H9 (cell line): ENCODE measurements at regions not wholly inside any gene's neighbourhood (a gene's known extent, or its start where the extent isn't known, plus 50 kb on each side); places are given as distances from the start of the nearest gene placed in this dataset.

Experiments
- DNase-seq: peaks from one replicate; pipeline ENCODE4 v3.0.0-alpha.2; 2017
- H2AFZ ChIP-seq: one replicate; pipeline ENCODE4 v1.6.1; 2013; ENCODE audit warnings: mild to moderate bottlenecking, low read length, control low read depth, moderate library complexity
- H2AK5ac ChIP-seq: 2 replicates; pipeline ENCODE4 v1.6.1; 2013; ENCODE audit warnings: low read length, control low read depth, mixed read lengths; ENCODE audit not compliant: insufficient read length
- H2BK120ac ChIP-seq: one replicate; pipeline ENCODE4 v1.6.1; 2013; ENCODE audit warnings: low read depth, mild to moderate bottlenecking, low read length, control low read depth, inconsistent platforms; ENCODE audit not compliant: poor library complexity, severe bottlenecking
- H2BK12ac ChIP-seq: 2 replicates; pipeline ENCODE4 v1.6.1; 2013; ENCODE audit warnings: low read length, control low read depth, mixed read lengths, low read depth; ENCODE audit not compliant: insufficient read length
- H2BK15ac ChIP-seq: 2 replicates; pipeline ENCODE4 v1.6.1; 2013; ENCODE audit warnings: low read depth, low read length, control low read depth
- H2BK20ac ChIP-seq: one replicate; pipeline ENCODE4 v1.6.1; 2013; ENCODE audit warnings: low read depth, mild to moderate bottlenecking, low read length, control low read depth, inconsistent platforms; ENCODE audit not compliant: poor library complexity, severe bottlenecking
- H2BK5ac ChIP-seq: 2 replicates; pipeline ENCODE4 v1.6.1; 2013; ENCODE audit warnings: low read length, control low read depth, mixed read lengths; ENCODE audit not compliant: insufficient read length
- H3K14ac ChIP-seq: 2 replicates; pipeline ENCODE4 v1.6.1; 2013; ENCODE audit warnings: low read length, control low read depth; ENCODE audit not compliant: insufficient read depth
- H3K18ac ChIP-seq: 2 replicates; pipeline ENCODE4 v1.6.1; 2013; ENCODE audit warnings: low read depth, mild to moderate bottlenecking, mixed read lengths, low read length, control low read depth; ENCODE audit not compliant: insufficient read length
- H3K23ac ChIP-seq: 2 replicates; pipeline ENCODE4 v1.6.1; 2013; ENCODE audit warnings: low read length, control low read depth, mixed read lengths, low read depth; ENCODE audit not compliant: insufficient read length
- H3K23me2 ChIP-seq: 2 replicates; pipeline ENCODE4 v1.6.1; 2013; ENCODE audit warnings: low read depth, mild to moderate bottlenecking, mixed read lengths, low read length, control low read depth; ENCODE audit not compliant: insufficient read length, poor library complexity, severe bottlenecking
- H3K27ac ChIP-seq: 2 replicates; pipeline ENCODE4 v1.5.1; 2013; ENCODE audit warnings: low read length, control low read depth, mixed read lengths, low read depth; ENCODE audit not compliant: insufficient read length
- H3K27me3 ChIP-seq: 2 replicates; pipeline ENCODE4 v1.6.1; 2013; ENCODE audit warnings: low read length, control low read depth, inconsistent platforms; ENCODE audit not compliant: insufficient read depth
- H3K4ac ChIP-seq: 2 replicates; pipeline ENCODE4 v1.6.1; 2013; ENCODE audit warnings: low read depth, mild to moderate bottlenecking, control low read depth, inconsistent platforms, low read length, moderate library complexity
- H3K4me1 ChIP-seq: 2 replicates; pipeline ENCODE4 v1.6.1; 2013; ENCODE audit warnings: low read length, control low read depth, inconsistent platforms; ENCODE audit not compliant: insufficient read depth
- H3K4me2 ChIP-seq: 2 replicates; pipeline ENCODE4 v1.6.1; 2013; ENCODE audit warnings: low read length, control low read depth, mixed read lengths; ENCODE audit not compliant: insufficient read length, insufficient read depth
- H3K56ac ChIP-seq: 2 replicates; pipeline ENCODE4 v1.6.1; 2013; ENCODE audit warnings: low read depth, mild to moderate bottlenecking, mixed read lengths, low read length, control low read depth; ENCODE audit not compliant: insufficient read length
- H3K79me1 ChIP-seq: 2 replicates; pipeline ENCODE4 v1.6.1; 2013; ENCODE audit warnings: low read depth, mild to moderate bottlenecking, moderate library complexity, low read length, control low read depth, inconsistent platforms; ENCODE audit not compliant: insufficient read depth, poor library complexity, severe bottlenecking
- H3K79me2 ChIP-seq: 2 replicates; pipeline ENCODE4 v1.6.1; 2013; ENCODE audit warnings: low read length, control low read depth, inconsistent platforms; ENCODE audit not compliant: insufficient read depth
- H3K9ac ChIP-seq: 2 replicates; pipeline ENCODE4 v1.6.1; 2013; ENCODE audit warnings: low read length, control low read depth, mixed read lengths; ENCODE audit not compliant: insufficient read length; ENCODE audit errors: extremely low read depth
- H3K9me3 ChIP-seq: one replicate; pipeline ENCODE4 v1.6.1; 2013; ENCODE audit warnings: low read depth, low read length, inconsistent platforms; ENCODE audit not compliant: control insufficient read depth
- H3T11ph ChIP-seq: one replicate; pipeline ENCODE4 v1.6.1; 2013; ENCODE audit warnings: mild to moderate bottlenecking, low read length, control low read depth, inconsistent platforms
- H4K20me1 ChIP-seq: one replicate; pipeline ENCODE4 v1.6.1; 2013; ENCODE audit not compliant: control insufficient read depth, insufficient read length, insufficient read depth
- H4K5ac ChIP-seq: 2 replicates; pipeline ENCODE4 v1.6.1; 2013; ENCODE audit warnings: low read depth, mild to moderate bottlenecking, mixed read lengths, low read length, control low read depth; ENCODE audit not compliant: insufficient read length
- H4K8ac ChIP-seq: replicated peaks from 2 replicates; pipeline ENCODE4 v1.6.1; 2013; ENCODE audit warnings: low read length, control low read depth, mixed read lengths, low read depth; ENCODE audit not compliant: insufficient read length
- H4K91ac ChIP-seq: 2 replicates; pipeline ENCODE4 v1.6.1; 2013; ENCODE audit warnings: low read depth, mild to moderate bottlenecking, moderate library complexity, mixed read lengths, low read length, control low read depth; ENCODE audit not compliant: insufficient read length
- H3K27ac Mint-ChIP-seq, 3 experiments: 2 replicates in 2 of 3; 3 replicates in 1 of 3; pipeline ENCODE4 v1.8.0; 2020 to 2021; ENCODE audit warnings: mixed read lengths in 3 of 3, mild to moderate bottlenecking in 1 of 3, moderate library complexity in 1 of 3
- H3K27me3 Mint-ChIP-seq: 2 replicates; pipeline ENCODE4 v1.8.0; 2021; ENCODE audit warnings: low read depth, mild to moderate bottlenecking, moderate library complexity, mixed read lengths
- H3K36me3 Mint-ChIP-seq, 3 experiments: 2 replicates in 2 of 3; 3 replicates in 1 of 3; pipeline ENCODE4 v1.8.0; 2020 to 2021; ENCODE audit warnings: low read depth in 3 of 3, mixed read lengths in 3 of 3; ENCODE audit not compliant: insufficient read depth in 1 of 3
- H3K4me1 Mint-ChIP-seq, 2 experiments: 2 replicates each; pipeline ENCODE4 v1.8.0; 2020; ENCODE audit warnings: mixed read lengths in 2 of 2
- H3K4me3 Mint-ChIP-seq, 2 experiments: 2 replicates in 1 of 2; 3 replicates in 1 of 2; pipeline ENCODE4 v1.8.0; 2020 to 2021; ENCODE audit warnings: mild to moderate bottlenecking in 2 of 2, mixed read lengths in 2 of 2, moderate library complexity in 1 of 2
- H3K9me3 Mint-ChIP-seq, 2 experiments: 2 replicates in 1 of 2; 3 replicates in 1 of 2; pipeline ENCODE4 v1.8.0; 2020; ENCODE audit warnings: mild to moderate bottlenecking in 2 of 2, mixed read lengths in 2 of 2, moderate library complexity in 1 of 2
- CTCF ChIP-seq: fragments of 200-600 bp; sonication (generic); conservative IDR thresholded peaks from 3 replicates; pipeline ENCODE4 v1.8.0; 2021; ENCODE audit warnings: antibody characterized with exemption, mild to moderate bottlenecking
- WGBS: extraction: QIAGEN DNeasy Blood & Tissue Kit; methylation state at CpG from one replicate; pipeline ENCODE4 v1.1.7; 2013; ENCODE audit warnings: missing lambda C conversion rate, low lambda C conversion rate, mixed read lengths; ENCODE audit not compliant: insufficient read length; ENCODE audit errors: extremely low coverage; 5-methylcytosine and 5-hydroxymethylcytosine counted together

- Histone ChIP-seq H3T11ph (no peak overlapping the region), H3K18ac (no peak overlapping the region), H2BK120ac (no peak overlapping the region), H3K79me2 (no peaks in the 10 kb centered on the region), H4K91ac (no peak overlapping the region), H4K20me1 (no peaks in the 10 kb centered on the region), H3K79me1 (no peaks in the 10 kb centered on the region), H3K27me3 (no peaks in the 10 kb centered on the region), H2BK15ac (no peak overlapping the region), H3K56ac (no peak overlapping the region), H3K9me3 (no peaks in the 10 kb centered on the region), H3K23me2 (no peaks in the 10 kb centered on the region), H3K23ac (no peak overlapping the region), H2BK20ac (no peak overlapping the region), H3K27ac (no peak overlapping the region), H4K8ac (no peak overlapping the region), H4K5ac (no peak overlapping the region), H3K4ac (no peak overlapping the region), H3K14ac (no peak overlapping the region), H2BK12ac (no peak overlapping the region), H3K9ac (no peak overlapping the region), H2AK5ac (no peak overlapping the region), H3K4me1 (no peaks in the 10 kb centered on the region), H3K4me2 (no peak overlapping the region), H2BK5ac (no peak overlapping the region), H2AFZ (no peak overlapping the region)
- Mint-ChIP-seq H3K36me3 (peaks cover 0 to 5% (median 0%) of the 10 kb centered on the region in 3 experiments; a peak in 1 of 7 replicates), H3K4me1 (peaks cover 5% of the 10 kb centered on the region in 2 experiments; a peak in 2 of 4 replicates), H3K4me3 (no peak overlapping the region), H3K27ac (no peak overlapping the region), H3K9me3 (no peaks in the 10 kb centered on the region), H3K27me3 (no peaks in the 10 kb centered on the region)
- WGBS: no CpG with 5 or more reads among the region's 7 CpGs
- no peak for DNase-seq
- TF ChIP-seq CTCF: no peak
Observed at GRCh38 chr1:178028841-178029481, 59.1 kb upstream of the SEC16B start.
